ENCODE measurements at regions not wholly inside any gene's neighbourhood (a gene's known extent, or its start where the extent isn't known, plus 50 kb on each side); places are given as distances from the start of the nearest gene placed in this dataset.
"Not testable (repeated sequence)": the region's sequence is repeated elsewhere in the genome, so short reads cannot be mapped to it uniquely, and the experiment has no call there.

- H3K36me3 ChIP-seq (replicated peaks in 1 of 2); H3K4me1 ChIP-seq (replicated peaks in 1 of 2); H3K27me3 ChIP-seq; H3K4me3 ChIP-seq; DNase-seq; H3K9me3 ChIP-seq (replicated peaks in 1 of 3); H3K27ac ChIP-seq; intact Hi-C loops (cut with DNase I): not testable (repeated sequence)
- 77 to 93% (median 83%) methylated on average over 3 of the region's 3 CpGs; no CpG with 5 or more reads in 1 of the 4 donors for WGBS, 4 donors
Observed at GRCh38 chr2:87314622-87315021, 293.0 kb upstream of the PLGLB1 start.

DNA sequence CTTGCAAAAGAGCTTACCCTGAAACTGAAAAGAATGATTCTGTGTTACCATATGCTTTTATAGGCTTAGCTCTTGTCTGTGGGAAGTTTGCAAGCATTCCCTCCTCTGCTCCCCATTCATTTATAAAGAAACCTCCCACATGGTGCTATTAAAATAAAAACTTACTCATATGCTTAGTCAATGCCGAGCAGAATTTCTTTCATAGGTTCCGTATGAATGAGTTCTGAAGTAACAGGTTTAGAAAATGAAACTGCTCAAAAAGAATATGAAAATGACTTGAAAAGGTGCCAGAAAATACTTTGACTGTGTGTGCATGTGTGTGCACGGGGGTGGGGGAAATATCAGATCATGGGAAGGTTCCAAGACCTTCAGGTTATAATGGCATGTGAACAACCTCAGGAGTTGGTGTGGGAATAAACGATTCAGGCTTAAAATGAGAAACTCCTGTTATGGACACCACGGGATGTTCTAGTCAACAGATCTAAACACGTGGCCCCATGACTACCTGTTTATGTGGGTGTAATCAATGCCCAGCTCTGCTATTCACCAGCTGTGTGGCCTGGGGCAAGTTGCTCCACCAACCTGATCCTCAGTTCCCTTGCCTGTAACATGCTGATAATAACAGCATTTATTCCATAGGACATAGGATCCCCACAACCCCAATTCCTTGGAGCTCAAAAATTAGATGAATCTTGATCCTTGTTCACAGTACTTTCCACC, 293.7 kb upstream of the PLGLB1 start:
- DNase-seq; H3K27ac ChIP-seq; H3K4me3 ChIP-seq; H3K4me1 ChIP-seq (replicated peaks in 1 of 2); intact Hi-C loops (cut with DNase I); H3K9me3 ChIP-seq (replicated peaks in 1 of 3); H3K36me3 ChIP-seq (replicated peaks in 1 of 2); H3K27me3 ChIP-seq: not testable (repeated sequence)
- 57 to 90% (median 69%) methylated on average over 2 to 4 of the region's 6 CpGs for WGBS, 4 donors

- intact Hi-C loops (cut with DNase I); H3K9me3 ChIP-seq (replicated peaks in 1 of 3); H3K36me3 ChIP-seq (replicated peaks in 1 of 2); H3K4me3 ChIP-seq; DNase-seq; H3K27ac ChIP-seq; H3K27me3 ChIP-seq; H3K4me1 ChIP-seq (replicated peaks in 1 of 2): not testable (repeated sequence)
- no CpG with 5 or more reads among the region's 1 CpG for WGBS, 4 donors
Observed at GRCh38 chr2:87317193-87317592, 295.5 kb upstream of the PLGLB1 start.

- H3K4me3 ChIP-seq; H3K36me3 ChIP-seq (replicated peaks in 1 of 2); H3K27me3 ChIP-seq; H3K27ac ChIP-seq; intact Hi-C loops (cut with DNase I); H3K9me3 ChIP-seq (replicated peaks in 1 of 3); H3K4me1 ChIP-seq (replicated peaks in 1 of 2): not testable (repeated sequence)
- WGBS, 4 donors, result 54 to 81% (median 66%) methylated on average over 1 of the region's 2 CpGs
- DNase-seq, result peak in 1 of 7 donors; percentile 6
Observed at GRCh38 chr2:87318814-87319491, 297.3 kb upstream of the PLGLB1 start.

DNA sequence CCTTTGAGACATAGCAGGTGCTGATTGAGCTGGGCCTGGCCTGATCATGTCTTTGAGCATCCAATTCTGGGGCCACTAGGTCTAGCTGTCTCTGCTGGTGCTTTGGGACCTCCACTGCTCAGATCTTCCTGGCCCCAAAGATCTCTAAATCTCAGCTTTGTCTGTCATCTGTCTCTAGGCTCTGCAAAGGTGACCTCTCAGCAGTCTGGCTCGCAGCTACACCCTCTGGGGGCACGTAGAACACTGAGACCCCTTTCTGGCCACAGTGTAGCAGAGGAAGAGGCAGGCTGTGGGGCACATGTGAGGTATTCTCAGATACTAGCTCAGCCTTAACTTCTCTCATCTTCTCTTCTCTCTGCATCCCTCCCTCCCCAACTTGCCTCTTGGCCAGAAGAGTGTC, 298.1 kb upstream of the PLGLB1 start:
- H3K9me3 ChIP-seq (replicated peaks in 1 of 3); DNase-seq; H3K4me1 ChIP-seq (replicated peaks in 1 of 2); H3K27me3 ChIP-seq; intact Hi-C loops (cut with DNase I); H3K27ac ChIP-seq; H3K36me3 ChIP-seq (replicated peaks in 1 of 2); H3K4me3 ChIP-seq: not testable (repeated sequence)
- WGBS, 4 donors, result 90 to 100% (median 92%) methylated on average over 2 of the region's 2 CpGs; no CpG with 5 or more reads in 1 of the 4 donors

DNA sequence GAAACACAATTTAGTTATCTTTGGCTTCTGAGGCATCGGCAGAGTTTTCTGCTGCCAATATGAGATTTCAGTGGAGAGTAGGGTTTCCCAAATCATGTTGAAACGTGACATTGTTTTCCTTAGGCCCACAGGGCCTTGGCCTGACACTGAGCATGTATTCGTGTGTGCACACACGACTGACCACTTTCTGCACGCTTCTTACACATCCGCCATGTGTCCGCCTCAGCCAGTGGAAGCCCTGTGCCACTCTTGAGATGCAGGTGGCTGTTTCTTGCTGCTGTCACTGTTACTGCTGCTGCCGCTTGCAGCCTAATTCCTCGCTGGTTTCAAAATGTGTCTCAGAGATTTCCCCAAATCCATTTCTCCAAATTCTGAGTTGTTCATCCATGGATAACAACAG, 299.6 kb upstream of the PLGLB1 start:
- H3K4me3 ChIP-seq; H3K36me3 ChIP-seq (replicated peaks in 1 of 2); H3K4me1 ChIP-seq (replicated peaks in 1 of 2); intact Hi-C loops (cut with DNase I); H3K9me3 ChIP-seq (replicated peaks in 1 of 3); H3K27ac ChIP-seq; H3K27me3 ChIP-seq; DNase-seq: not testable (repeated sequence)
- 82 to 94% (median 86%) methylated on average over 6 to 8 of the region's 9 CpGs; no CpG with 5 or more reads in 1 of the 4 donors for whole genome bisulfite sequencing, 4 donors

DNA sequence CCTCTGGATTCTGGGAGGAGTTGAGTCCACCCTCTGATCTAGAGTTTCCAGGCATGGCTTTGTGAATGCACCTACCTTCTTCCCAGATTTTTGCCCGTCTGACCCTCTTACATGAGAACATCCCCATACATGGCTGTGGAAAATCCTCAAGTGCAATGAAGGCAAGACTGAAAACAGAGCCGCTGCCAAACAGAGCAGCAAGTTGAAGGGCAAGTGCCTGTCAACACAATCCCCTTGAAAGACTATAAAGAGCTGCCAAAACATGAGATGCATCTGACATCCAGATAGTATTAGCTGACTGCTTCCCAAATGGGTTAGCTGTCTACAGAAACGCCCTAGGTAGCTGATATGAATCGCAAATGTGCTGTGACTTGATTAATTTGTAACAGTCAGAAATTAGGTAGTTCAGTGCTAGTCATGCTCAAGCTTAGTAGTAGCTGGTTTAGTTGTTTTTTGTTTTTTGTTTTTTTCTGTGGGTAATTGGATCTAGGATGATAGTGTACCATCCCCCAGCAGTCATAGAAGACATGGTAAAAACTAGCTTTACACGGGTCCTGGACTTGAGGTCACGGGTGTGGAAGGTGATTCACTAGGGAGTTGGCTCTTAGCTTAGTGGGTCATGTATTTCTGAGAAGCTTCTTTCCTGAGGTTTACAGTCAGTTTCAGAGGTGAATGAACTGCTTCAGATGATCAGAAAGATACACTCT, 302.8 kb upstream of the PLGLB1 start:
- H3K4me1 ChIP-seq (replicated peaks in 1 of 2); H3K36me3 ChIP-seq (replicated peaks in 1 of 2); DNase-seq; H3K9me3 ChIP-seq (replicated peaks in 1 of 3); H3K27ac ChIP-seq; intact Hi-C loops (cut with DNase I); H3K4me3 ChIP-seq; H3K27me3 ChIP-seq: not testable (repeated sequence)
- 54 to 68% (median 54%) methylated on average over 3 to 6 of the region's 6 CpGs for WGBS, 4 donors

DNA sequence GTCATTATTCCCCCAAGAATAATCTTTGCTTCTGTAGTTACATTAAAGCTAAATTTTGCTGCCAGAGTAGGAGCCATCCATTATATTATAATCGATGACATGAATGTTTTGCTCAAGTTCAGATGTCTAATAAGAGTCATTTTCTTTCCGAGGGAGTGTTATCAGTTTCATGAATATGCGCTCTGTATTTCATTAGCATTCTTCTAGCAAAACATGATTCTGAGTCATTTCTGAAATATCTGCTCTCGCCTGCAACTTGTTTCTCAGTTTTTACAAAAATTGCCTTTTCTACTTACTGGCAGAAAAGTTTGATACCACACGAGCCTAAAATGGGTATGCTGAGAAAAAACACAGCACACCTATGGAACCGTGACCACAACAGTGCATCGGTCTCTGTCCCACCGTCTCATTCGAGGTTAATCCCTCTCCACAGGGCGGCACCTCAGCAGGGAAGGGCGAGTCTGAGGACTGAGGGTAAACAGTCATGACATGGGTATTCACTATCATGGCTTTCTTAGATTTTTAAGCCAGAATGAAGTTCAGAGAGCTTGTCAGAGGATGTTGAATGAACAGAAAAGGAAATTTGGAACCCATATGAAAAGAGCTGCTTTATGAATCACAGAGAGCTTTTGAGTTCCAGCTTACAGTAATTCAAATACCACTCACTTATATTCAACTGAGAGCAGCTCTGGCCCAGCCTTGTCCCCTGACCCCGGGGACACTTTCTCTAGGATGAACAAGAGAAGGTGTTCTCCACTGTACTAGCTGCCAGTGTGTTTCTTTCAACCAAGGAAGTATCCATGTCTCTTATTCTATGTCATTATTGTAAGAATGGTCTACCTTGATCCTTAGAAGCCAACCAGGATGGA, 303.6 kb upstream of the PLGLB1 start:
- H3K36me3 ChIP-seq (replicated peaks in 1 of 2); DNase-seq; H3K4me3 ChIP-seq; H3K27me3 ChIP-seq; H3K4me1 ChIP-seq (replicated peaks in 1 of 2); H3K9me3 ChIP-seq (replicated peaks in 1 of 3); intact Hi-C loops (cut with DNase I): not testable (repeated sequence)
- WGBS, 4 donors, result 42 to 60% (median 57%) methylated on average over 2 to 5 of the region's 12 CpGs; no CpG with 5 or more reads in 1 of the 4 donors
- peak overlapping the region in 1 of 5 donors; percentile 29 for H3K27ac ChIP-seq

- H3K27me3 ChIP-seq; H3K36me3 ChIP-seq (replicated peaks in 1 of 2); H3K4me3 ChIP-seq; intact Hi-C loops (cut with DNase I); H3K4me1 ChIP-seq (replicated peaks in 1 of 2); H3K9me3 ChIP-seq (replicated peaks in 1 of 3); DNase-seq: not testable (repeated sequence)
- WGBS, 4 donors, result 84 to 94% (median 89%) methylated on average over 2 of the region's 2 CpGs; no CpG with 5 or more reads in 1 of the 4 donors
- H3K27ac ChIP-seq, result peak overlapping the region in 1 of 5 donors; percentile 29
Observed at GRCh38 chr2:87325911-87326294, 304.3 kb upstream of the PLGLB1 start.

DNA sequence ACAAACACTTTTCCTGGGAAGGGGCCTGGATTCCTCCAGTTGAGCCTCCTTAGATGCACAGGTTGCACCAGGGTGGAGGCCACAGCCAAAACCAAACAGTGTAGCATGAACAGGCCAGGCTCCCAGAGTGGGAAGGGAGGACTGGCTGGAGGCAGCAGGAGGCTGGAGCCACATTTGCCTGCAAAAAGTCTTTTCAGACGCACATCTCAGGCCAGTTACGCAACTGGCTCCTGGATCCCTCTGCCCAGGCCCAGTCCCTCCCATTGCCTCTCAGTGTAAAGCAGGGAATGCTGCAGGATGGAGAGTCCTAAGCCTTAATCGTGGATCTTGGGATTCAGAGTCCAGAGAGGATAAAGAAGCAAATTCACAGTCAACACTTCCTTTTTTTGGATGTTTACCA, 305.1 kb upstream of the PLGLB1 start:
- H3K4me1 ChIP-seq (replicated peaks in 1 of 2); H3K36me3 ChIP-seq (replicated peaks in 1 of 2); H3K27ac ChIP-seq; H3K27me3 ChIP-seq; H3K9me3 ChIP-seq (replicated peaks in 1 of 3); intact Hi-C loops (cut with DNase I); H3K4me3 ChIP-seq; DNase-seq: not testable (repeated sequence)
- 80 to 91% (median 89%) methylated on average over 1 to 2 of the region's 3 CpGs; no CpG with 5 or more reads in 1 of the 4 donors for WGBS, 4 donors
